ENCODE measurements at regions not wholly inside any gene's neighbourhood (a gene's known extent, or its start where the extent isn't known, plus 50 kb on each side); places are given as distances from the start of the nearest gene placed in this dataset.

DNA sequence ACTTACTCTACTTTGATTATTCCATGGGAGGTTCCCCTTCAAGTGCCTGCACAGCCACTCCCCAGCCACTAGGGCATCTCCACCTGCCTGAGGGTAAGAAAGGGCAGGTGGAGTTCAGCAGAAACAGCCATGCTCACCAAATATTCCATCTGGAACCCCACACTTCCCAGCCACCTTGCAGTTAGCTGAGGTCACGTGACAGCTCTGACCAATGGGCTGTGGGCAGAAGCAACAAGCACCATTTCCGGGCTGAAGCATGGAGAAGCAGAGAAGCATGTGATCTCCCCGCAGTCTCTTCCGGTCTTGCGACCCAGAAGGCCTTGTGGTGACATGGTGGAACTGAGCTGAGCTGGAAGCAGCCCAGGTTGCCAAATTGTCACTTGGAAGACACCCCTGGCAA lies 108.6 kb downstream of the CCT6B start:
- Histone ChIP-seq H4K20me1 (ENCODE audit: insufficient read depth) (no peaks in the 10 kb centered on the region), H3K9ac (no peak overlapping the region), H3K4me1 (ENCODE audit: insufficient read depth) (no peaks in the 10 kb centered on the region), H3K4me2 (ENCODE audit: unreplicated experiment) (no peak overlapping the region), H3K9me3 (ENCODE audit: low read depth) (no peaks in the 10 kb centered on the region), H3K36me3 (ENCODE audit: low read depth) (no peaks in the 10 kb centered on the region), H3F3A (ENCODE audit: insufficient read depth) (no peaks in the 10 kb centered on the region), H3K79me2 (ENCODE audit: insufficient read depth) (no peaks in the 10 kb centered on the region), H3K27me3 (replicated peaks; ENCODE audit: insufficient read depth) (0 out of 2 replicates have a peak, but pooled peaks cover 3% of the 10 kb centered on the region), H3K9me2 (ENCODE audit: insufficient read depth) (no peaks in the 10 kb centered on the region), H2AFZ (no peak overlapping the region), H3K4me3 (no peak overlapping the region), H3K27ac (no peak overlapping the region)
- WGBS, 2 experiments (ENCODE audit: low coverage in 1 of 2, low lambda C conversion rate in 2 of 2, missing lambda C conversion rate in 2 of 2): 61 to 68% methylated on average over 4 to 5 of the region's 5 CpGs
- no peak for DNase-seq
- no peak for TF ChIP-seq EZH2 (IDR thresholded peaks at IDR 0.05; ENCODE audit: insufficient read depth, poor library complexity, severe bottlenecking)
- in situ Hi-C loops (cut with MboI): no loop called here

DNA sequence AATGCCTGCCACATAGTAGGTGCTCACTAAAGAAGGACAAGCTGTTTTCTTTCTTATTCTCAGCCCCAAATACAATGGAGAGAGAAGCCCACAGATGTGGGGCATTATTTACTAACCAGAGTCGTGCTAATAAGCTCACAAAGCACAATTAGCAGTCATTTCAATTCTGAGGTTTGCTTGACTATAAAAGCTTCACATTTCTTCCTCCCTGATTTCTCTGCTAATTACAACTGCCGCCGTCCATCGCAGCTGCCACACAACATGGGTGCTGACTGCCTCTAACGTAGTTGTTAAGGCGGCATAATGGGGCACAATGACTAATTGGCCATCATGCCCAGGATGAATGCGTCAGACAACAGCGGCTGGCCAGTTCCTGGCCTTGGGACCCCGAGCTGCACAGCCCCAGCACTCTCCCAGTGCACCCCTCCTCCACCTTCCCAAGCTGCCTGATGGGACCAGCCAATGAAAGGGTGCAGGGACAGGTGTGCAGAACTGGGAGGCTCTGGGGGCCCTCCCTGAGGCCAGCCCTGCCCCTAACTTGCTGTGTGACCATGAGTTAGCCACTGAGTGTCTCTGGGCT lies 109.2 kb downstream of the CCT6B start:
- Histone ChIP-seq H4K20me1 (ENCODE audit: insufficient read depth) (no peaks in the 10 kb centered on the region), H3K4me2 (ENCODE audit: unreplicated experiment) (no peak overlapping the region), H3K4me1 (ENCODE audit: insufficient read depth) (no peaks in the 10 kb centered on the region), H3K9me3 (ENCODE audit: low read depth) (no peaks in the 10 kb centered on the region), H3K36me3 (ENCODE audit: low read depth) (no peaks in the 10 kb centered on the region), H3K9ac (no peak overlapping the region), H3K79me2 (ENCODE audit: insufficient read depth) (no peaks in the 10 kb centered on the region), H3K27ac (no peak overlapping the region), H3F3A (ENCODE audit: insufficient read depth) (no peaks in the 10 kb centered on the region), H3K9me2 (ENCODE audit: insufficient read depth) (no peaks in the 10 kb centered on the region), H2AFZ (no peak overlapping the region), H3K4me3 (no peak overlapping the region), H3K27me3 (replicated peaks; ENCODE audit: insufficient read depth) (0 out of 2 replicates have a peak, but pooled peaks cover 6% of the 10 kb centered on the region)
- WGBS, 2 experiments (ENCODE audit: low coverage in 1 of 2, low lambda C conversion rate in 2 of 2, missing lambda C conversion rate in 2 of 2): 57 to 58% methylated on average over 9 of the region's 9 CpGs
- TF ChIP-seq EZH2phosphoT487 (IDR thresholded peaks at IDR 0.05; ENCODE audit: insufficient read depth, low read depth) (no peak), EZH2 (IDR thresholded peaks at IDR 0.05; ENCODE audit: insufficient read depth, poor library complexity, severe bottlenecking) (no peak)
- in situ Hi-C loops (cut with MboI): no loop called here
- no peak for DNase-seq

DNA sequence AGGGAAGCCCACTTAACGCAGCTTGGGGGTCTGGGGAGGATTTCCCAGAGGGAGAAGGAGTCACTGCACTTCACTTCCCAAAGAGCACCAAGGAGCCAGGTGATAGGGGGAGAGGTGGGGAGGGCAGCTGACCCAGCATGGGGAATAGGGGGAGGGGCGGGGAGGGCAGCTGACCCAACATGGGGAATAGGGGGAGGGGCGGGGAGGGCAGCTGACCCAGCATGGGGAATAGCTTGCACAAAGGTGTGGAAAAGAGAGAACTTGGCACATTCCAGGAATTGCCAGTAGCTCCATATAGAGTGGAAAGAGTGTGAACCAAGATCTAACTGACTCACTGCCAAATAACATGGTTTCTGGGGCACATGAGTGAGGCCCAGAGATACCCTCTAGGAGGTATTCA lies 110.3 kb downstream of the CCT6B start:
- Histone ChIP-seq H3K9ac (no peak overlapping the region), H3F3A (ENCODE audit: insufficient read depth) (no peaks in the 10 kb centered on the region), H4K20me1 (ENCODE audit: insufficient read depth) (no peaks in the 10 kb centered on the region), H3K4me2 (ENCODE audit: unreplicated experiment) (no peak overlapping the region), H3K27ac (no peak overlapping the region), H3K9me2 (ENCODE audit: insufficient read depth) (no peaks in the 10 kb centered on the region), H3K27me3 (replicated peaks; ENCODE audit: insufficient read depth) (0 out of 2 replicates have a peak, but pooled peaks cover 6% of the 10 kb centered on the region), H2AFZ (no peak overlapping the region), H3K36me3 (ENCODE audit: low read depth) (no peaks in the 10 kb centered on the region), H3K9me3 (ENCODE audit: low read depth) (no peaks in the 10 kb centered on the region), H3K4me3 (no peak overlapping the region), H3K4me1 (ENCODE audit: insufficient read depth) (no peaks in the 10 kb centered on the region), H3K79me2 (ENCODE audit: insufficient read depth) (no peaks in the 10 kb centered on the region)
- in situ Hi-C loops (cut with MboI): no loop called here
- DNase-seq: no peak
- 38 to 50% methylated on average over 1 to 3 of the region's 3 CpGs for WGBS, 2 experiments (ENCODE audit: low coverage in 1 of 2, low lambda C conversion rate in 2 of 2, missing lambda C conversion rate in 2 of 2)
- TF ChIP-seq EZH2 (IDR thresholded peaks at IDR 0.05; ENCODE audit: insufficient read depth, poor library complexity, severe bottlenecking) (no peak), EZH2phosphoT487 (IDR thresholded peaks at IDR 0.05; ENCODE audit: insufficient read depth, low read depth) (no peak)

DNA sequence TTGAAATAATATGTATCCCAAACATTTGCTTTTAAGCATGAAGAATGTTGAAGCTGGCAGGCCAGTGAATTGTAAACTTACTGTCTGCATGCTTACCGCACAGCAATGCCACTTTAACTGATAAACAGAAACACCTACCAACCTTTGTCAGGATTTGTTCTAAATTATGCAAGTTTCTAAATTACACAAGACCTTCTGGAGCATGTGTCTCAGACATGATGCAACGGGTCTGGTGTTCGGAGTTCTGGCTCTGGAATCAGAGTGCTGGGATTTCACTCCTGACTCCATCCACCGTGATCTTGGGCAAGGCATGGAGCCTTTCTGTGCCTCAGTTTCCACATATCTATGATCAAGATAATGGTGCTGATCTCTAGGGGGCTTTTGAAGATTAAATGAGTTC lies 111.2 kb downstream of the CCT6B start:
- H3K9me2 ChIP-seq (ENCODE audit: insufficient read depth): no peaks in the 10 kb centered on the region
- no peaks in the 10 kb centered on the region for H3K36me3 ChIP-seq (ENCODE audit: low read depth)
- DNase-seq: peak; percentile 40
- no peak overlapping the region for H2AFZ ChIP-seq
- H3K79me2 ChIP-seq (ENCODE audit: insufficient read depth): no peaks in the 10 kb centered on the region
- WGBS, 2 experiments (ENCODE audit: low coverage in 1 of 2, low lambda C conversion rate in 2 of 2, missing lambda C conversion rate in 2 of 2): 20 to 27% methylated on average over 4 of the region's 4 CpGs
- H3K27me3 ChIP-seq (replicated peaks; ENCODE audit: insufficient read depth): 0 out of 2 replicates have a peak, but pooled peaks cover 6% of the 10 kb centered on the region
- H3K9ac ChIP-seq: no peak overlapping the region
- H3K4me1 ChIP-seq (ENCODE audit: insufficient read depth): no peaks in the 10 kb centered on the region
- no peak overlapping the region for H3K4me3 ChIP-seq
- no peak overlapping the region for H3K4me2 ChIP-seq (ENCODE audit: unreplicated experiment)
- no peak overlapping the region for H3K27ac ChIP-seq
- no peaks in the 10 kb centered on the region for H3F3A ChIP-seq (ENCODE audit: insufficient read depth)
- in situ Hi-C loops (cut with MboI): no loop called here
- no peaks in the 10 kb centered on the region for H3K9me3 ChIP-seq (ENCODE audit: low read depth)
- no peaks in the 10 kb centered on the region for H4K20me1 ChIP-seq (ENCODE audit: insufficient read depth)
- no peak for TF ChIP-seq EZH2 (IDR thresholded peaks at IDR 0.05; ENCODE audit: insufficient read depth, poor library complexity, severe bottlenecking)

DNA sequence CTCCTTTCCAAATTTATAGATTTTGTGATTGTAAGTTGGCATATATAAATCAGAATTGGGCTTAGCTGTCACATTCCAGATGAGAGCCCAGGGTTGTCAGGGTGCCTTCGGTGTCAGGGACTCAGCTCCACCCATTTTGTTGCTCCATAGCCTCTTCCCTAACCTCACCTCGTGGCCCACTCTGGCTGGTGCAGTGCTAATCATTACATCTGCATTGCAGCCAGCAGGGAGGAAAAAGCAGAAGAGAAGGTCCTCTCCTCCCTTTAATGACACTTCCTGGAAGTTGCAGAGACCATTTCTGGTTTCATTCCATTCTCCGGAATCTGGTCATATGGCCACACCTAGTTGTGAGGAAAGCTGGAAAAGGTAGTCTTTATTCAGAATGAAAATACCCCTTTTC lies 113.3 kb downstream of the CCT6B start:
- in situ Hi-C loops (cut with MboI): no loop called here
- H3K9ac ChIP-seq: no peak overlapping the region
- DNase-seq: no peak
- no peak for TF ChIP-seq EZH2phosphoT487 (IDR thresholded peaks at IDR 0.05; ENCODE audit: insufficient read depth, low read depth)
- no peak for TF ChIP-seq EZH2 (IDR thresholded peaks at IDR 0.05; ENCODE audit: insufficient read depth, poor library complexity, severe bottlenecking)
- no peak overlapping the region for H3K4me2 ChIP-seq (ENCODE audit: unreplicated experiment)
- H3K4me3 ChIP-seq: no peak overlapping the region
- H3K27me3 ChIP-seq (replicated peaks; ENCODE audit: insufficient read depth): 0 out of 2 replicates have a peak, but pooled peaks cover 6% of the 10 kb centered on the region
- no peaks in the 10 kb centered on the region for H3K36me3 ChIP-seq (ENCODE audit: low read depth)
- no peaks in the 10 kb centered on the region for H3K4me1 ChIP-seq (ENCODE audit: insufficient read depth)
- H3K79me2 ChIP-seq (ENCODE audit: insufficient read depth): no peaks in the 10 kb centered on the region
- 38 to 42% methylated on average over 3 of the region's 3 CpGs for WGBS, 2 experiments (ENCODE audit: low coverage in 1 of 2, low lambda C conversion rate in 2 of 2, missing lambda C conversion rate in 2 of 2)
- no peaks in the 10 kb centered on the region for H3F3A ChIP-seq (ENCODE audit: insufficient read depth)
- no peaks in the 10 kb centered on the region for H4K20me1 ChIP-seq (ENCODE audit: insufficient read depth)
- no peaks in the 10 kb centered on the region for H3K9me2 ChIP-seq (ENCODE audit: insufficient read depth)
- no peak overlapping the region for H2AFZ ChIP-seq
- no peak overlapping the region for H3K27ac ChIP-seq
- H3K9me3 ChIP-seq (ENCODE audit: low read depth): no peaks in the 10 kb centered on the region
